ENCODE measurements at regions not wholly inside any gene's neighbourhood (a gene's known extent, or its start where the extent isn't known, plus 50 kb on each side); places are given as distances from the start of the nearest gene placed in this dataset.

- DNase-seq (ENCODE audit: low read depth in 2 of 2) = no peak
These were observed 914.7 kb downstream of the SLITRK5 start for GRCh38 chr13:88585861-88586260.

GRCh38 chr13:88586263-88586662 is 915.1 kb downstream of the SLITRK5 start:
- no peak for DNase-seq (ENCODE audit: low read depth in 2 of 2)

DNA sequence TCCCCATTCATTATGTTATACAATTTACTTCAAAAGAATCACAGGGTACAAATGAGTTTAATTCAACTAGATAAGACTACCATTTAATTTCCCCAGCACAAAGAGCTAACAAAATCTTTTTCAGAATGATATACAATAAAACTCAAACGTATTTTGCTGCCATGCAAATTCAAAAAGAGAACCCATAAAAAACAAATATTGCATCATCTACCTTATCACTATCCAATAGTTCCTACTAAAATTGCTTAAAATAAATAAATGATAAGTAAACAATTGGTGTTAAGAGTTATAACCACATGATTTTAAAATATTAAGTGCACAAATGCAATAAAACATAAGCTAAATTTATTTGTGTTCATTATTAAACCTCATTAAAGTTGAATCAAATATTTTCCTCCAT is 919.4 kb downstream of the SLITRK5 start:
- no peak for DNase-seq (ENCODE audit: low read depth in 2 of 2)

GRCh38 chr13:88592105-88592504 is 920.9 kb downstream of the SLITRK5 start:
- no peak for DNase-seq (ENCODE audit: low read depth in 2 of 2)

DNA sequence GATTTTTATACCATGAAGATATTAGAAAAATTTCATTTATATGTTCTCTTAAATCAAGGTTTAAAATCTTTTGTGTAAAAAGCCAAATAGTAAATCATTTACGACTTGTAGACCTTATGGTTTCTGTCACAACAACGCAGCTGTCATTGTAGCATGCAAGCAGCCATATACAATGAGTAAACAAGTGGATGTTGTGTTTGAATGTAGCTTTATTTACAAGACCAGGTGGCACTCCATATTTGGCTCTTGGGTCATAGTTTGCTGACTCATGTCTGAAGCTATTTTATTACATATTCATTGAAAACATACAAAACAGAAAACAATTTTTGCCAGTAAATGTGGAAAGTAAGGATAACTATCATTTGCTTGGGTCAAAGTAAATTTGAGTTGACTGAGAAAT is 930.8 kb downstream of the SLITRK5 start:
- DNase-seq (ENCODE audit: low read depth in 2 of 2) = no peak

DNA sequence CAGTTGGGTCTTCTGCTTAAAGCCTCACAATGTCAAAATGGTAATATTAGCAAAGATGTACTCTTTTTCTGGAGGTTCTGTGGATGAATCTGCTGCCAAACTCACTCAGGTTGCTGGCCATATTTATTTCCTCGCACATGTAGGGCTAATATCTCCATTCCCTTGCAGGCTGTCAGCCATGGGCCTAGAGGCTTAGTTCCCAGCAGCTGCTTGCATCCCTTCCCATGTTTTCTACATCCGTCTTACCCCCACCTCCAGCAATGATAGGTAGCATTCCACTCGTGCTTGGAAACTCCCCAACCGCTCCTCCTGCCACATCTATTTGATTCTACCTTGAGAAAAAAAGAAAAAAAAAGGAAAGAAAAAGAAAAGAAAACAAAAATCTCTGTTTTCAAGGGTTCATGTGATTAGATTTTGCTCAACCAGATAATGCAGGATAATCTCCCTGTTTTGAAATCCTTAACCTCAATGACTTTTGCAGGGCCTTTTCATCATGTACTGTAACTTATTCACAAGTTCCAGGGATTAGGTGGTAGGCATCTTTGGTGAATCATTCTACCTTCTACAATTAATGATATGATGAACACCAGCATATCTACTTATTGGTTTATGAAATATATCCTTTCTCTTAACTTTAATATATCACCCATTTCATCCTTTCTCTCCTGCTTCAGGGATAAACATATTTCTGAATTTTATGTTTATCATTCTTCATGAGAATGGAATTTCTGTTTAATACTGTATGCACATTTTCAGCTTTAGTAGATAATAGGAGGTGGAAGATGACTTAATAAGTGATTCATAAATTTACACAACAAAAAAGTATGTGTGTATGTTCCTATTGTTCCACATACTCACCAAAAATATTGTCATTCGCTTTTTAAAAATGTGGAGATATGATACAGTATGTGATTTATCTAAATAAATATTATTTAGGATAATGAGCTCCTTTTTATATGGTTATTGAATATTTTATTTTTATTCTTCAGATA is 931.9 kb downstream of the SLITRK5 start:
- DNase-seq (ENCODE audit: low read depth in 2 of 2) = no peak

DNA sequence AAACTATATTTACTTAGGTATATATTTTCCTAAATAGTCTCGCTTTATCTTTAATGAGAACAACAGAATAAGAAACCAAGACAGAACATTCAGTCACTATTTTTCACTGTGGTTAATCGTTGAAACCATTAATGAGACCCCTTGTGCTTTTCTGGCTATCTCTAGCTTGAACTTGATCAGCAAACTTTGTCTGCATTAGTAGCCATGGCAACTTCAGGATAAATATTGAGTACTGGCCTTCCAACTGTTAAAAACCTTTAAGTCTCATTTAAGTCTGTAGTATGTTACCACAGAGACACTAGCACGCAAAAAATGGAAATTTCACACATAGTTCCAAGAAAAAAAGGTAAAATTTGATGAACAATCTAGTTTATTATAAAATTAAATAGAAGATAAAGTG is 946.0 kb downstream of the SLITRK5 start:
- DNase-seq (ENCODE audit: low read depth in 2 of 2) = no peak

GRCh38 chr13:88622362-88622973 is 951.3 kb downstream of the SLITRK5 start:
- DNase-seq (ENCODE audit: low read depth in 2 of 2) = no peak

GRCh38 chr13:88623150-88623549 is 952.0 kb downstream of the SLITRK5 start:
- DNase-seq (ENCODE audit: low read depth in 2 of 2) = no peak

DNA sequence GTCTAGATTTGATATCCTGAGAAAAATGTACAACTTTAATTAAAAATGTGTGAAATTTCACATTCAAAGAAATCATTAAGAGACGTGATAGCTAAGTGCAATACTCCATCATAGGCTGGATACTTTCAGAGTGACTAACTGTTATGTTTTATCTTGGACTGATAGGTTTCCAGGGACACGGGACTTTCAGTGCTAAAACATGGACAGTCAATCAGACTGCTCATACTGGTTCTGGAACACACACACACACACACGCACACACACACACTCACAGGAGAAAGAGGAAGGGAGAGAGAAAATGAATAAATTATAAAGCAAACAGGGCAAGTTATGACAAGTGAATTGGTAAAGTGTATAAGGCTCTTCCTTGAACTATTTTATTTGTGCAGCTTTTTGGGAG is 955.9 kb downstream of the SLITRK5 start:
- DNase-seq (ENCODE audit: low read depth in 2 of 2) = no peak

GRCh38 chr13:88628882-88629281 is 957.7 kb downstream of the SLITRK5 start:
- no peak for DNase-seq (ENCODE audit: low read depth in 2 of 2)

GRCh38 chr13:88637935-88638334 is 966.8 kb downstream of the SLITRK5 start:
- DNase-seq (ENCODE audit: low read depth in 2 of 2) = no peak

- DNase-seq (ENCODE audit: low read depth in 2 of 2) = no peak
These were observed 972.1 kb downstream of the SLITRK5 start for GRCh38 chr13:88643233-88643632.

DNA sequence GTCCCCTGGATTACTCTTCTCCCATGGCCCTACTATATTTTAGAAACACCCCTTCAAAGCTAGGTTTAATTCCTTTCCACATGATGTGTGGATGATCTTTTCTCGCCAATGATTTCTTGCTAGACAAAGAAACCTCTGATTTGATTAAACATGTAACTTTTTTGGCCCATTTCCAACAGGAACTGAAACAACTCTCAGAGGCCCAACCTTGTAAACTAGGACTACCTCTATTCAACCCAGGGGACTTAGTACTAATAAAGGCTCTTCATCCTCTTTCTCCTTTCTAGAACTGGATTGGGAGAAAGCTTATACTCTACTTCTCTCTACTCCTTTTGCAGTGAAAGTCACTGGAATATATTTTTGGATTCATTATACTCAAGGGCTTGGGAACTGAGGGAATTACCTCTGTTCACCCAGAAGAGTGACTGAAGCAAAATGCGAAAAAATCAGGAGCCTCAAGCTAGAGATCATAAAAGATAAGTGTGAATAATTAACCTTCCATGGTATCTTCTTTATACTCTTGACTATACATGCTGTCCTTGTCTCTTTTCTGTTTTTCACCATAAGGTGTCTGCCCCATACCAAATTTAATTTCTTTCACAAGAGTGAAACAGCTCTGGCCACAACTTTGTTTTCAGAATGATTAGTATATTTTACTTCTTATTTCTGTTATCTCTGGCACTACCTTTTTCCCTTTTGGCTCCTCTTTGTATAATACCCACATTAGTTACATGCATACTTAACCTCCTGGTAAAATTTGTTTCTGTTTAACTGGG is 977.6 kb downstream of the SLITRK5 start:
- no peak for DNase-seq (ENCODE audit: low read depth in 2 of 2)

DNA sequence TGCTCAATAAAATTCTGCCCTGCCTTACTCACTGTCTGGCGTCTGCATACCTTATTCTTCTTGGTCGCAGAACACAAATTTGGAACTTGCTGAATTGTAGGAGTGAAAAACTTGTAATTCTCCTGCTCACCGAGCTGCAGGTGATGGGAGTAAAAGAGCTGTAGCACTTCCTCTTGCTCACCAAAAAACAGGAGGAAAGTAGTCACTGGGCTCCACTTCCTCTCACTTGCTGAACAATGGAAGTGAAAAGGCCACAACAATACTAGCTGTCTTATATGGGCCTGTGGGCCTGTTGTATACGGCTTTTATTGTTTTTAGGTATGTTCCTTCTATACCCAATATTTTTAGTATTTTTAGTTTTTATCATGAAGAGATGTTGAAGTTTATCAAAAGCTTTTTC is 978.7 kb downstream of the SLITRK5 start:
- no peak for DNase-seq (ENCODE audit: low read depth in 2 of 2)

GRCh38 chr13:88651531-88651930 is 980.4 kb downstream of the SLITRK5 start:
- DNase-seq (ENCODE audit: low read depth in 2 of 2) = no peak

DNA sequence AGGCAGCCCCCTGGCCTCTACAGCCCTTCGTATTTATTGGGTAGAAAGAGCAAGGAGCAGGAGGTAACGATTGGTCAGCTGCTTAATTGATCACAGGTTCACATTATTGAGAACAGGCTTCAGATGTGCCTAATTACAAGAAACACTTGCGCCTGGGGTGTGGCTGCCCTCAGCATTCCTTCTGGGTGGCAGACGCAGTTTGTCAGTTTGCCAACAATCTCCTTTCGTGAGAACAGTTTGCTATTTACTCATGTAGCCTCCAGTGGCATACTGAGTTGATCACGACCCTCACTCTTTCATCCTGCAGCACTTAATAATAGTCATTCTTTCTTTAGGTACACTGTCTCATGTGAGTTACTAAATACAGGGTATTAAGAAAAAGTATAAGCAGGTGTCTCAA is 985.6 kb downstream of the SLITRK5 start:
- no peak for DNase-seq (ENCODE audit: low read depth in 2 of 2)

- DNase-seq (ENCODE audit: low read depth in 2 of 2) = no peak
These were observed 999.3 kb downstream of the SLITRK5 start for GRCh38 chr13:88670509-88670908.

GRCh38 chr13:88674841-88675240 is 1003.7 kb downstream of the SLITRK5 start:
- no peak for DNase-seq (ENCODE audit: low read depth in 2 of 2)

DNA sequence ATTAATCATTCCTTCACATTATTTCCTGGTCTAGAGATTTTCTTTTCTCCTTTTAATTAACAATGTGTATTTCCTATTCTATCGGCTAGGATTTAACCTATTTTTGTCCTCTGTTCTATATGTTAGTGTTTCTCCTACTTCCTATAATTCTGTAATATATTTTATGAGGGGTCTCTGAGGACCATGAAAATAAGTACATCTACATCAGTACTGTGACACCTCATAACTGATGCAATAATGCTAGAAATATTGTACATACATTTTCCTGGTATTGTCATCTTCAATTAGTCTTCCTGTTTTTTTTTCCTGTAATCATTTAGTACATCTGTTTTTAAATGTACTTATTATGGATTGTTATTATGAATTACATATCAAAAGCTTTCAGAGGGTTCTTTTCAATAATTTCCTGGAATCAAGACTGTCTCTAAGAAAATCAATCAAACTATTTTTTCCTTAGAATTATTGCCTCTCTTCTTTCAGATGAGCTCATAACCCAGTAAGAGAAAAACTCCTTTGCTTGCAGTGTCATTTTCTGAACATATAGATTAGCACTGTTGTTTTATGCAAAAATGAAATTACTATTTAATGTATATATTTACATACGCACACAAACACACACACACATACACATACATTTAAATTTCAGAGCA is 1004.3 kb downstream of the SLITRK5 start:
- DNase-seq (ENCODE audit: low read depth in 2 of 2) = no peak

DNA sequence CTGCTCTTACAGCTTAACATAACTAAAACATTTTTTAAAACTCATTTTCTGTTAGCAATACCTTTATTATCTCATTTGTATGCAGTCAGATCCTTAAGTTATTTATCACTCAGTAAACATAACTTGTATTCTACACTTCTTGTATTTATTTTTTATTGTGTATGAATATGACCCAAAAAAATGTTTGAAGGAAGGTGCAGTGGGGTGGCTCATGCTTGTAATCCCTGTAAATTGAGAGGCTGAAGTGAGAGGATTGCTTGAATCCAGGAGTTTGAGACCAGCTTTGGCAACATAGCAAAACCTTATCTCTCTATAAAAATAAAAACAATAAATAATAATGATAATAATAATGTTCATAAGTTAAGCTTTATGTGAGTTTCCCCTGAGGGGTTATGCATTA is 1004.8 kb downstream of the SLITRK5 start:
- DNase-seq (ENCODE audit: low read depth in 2 of 2) = no peak

GRCh38 chr13:88685459-88685858 is 1014.3 kb downstream of the SLITRK5 start:
- no peak for DNase-seq (ENCODE audit: low read depth in 2 of 2)

All from fibroblast of skin of left quadriceps (primary cell).